Tibial nerve (tissue), 4 donors: ENCODE measurements at regions not wholly inside any gene's neighbourhood (a gene's known extent, or its start where the extent isn't known, plus 50 kb on each side); places are given as distances from the start of the nearest gene placed in this dataset.

Experiments used
- DNase-seq, 2 donors: peaks; one replicate each; pipeline ENCODE4 v3.0.0-alpha.2; 2019; ENCODE audit warnings: low spot score in 2 of 2
- H3K27ac ChIP-seq, 4 donors: fragments of 200-600 bp; sonication (generic) in 3 of 4; one replicate each; pipeline ENCODE4 v1.5.1; 2017 to 2019; ENCODE audit warnings: mild to moderate bottlenecking in 1 of 4
- H3K27me3 ChIP-seq, 2 donors: fragments of 200-600 bp; sonication (generic) in 1 of 2; one replicate each; pipeline versions ENCODE4 v1.5.1 to v1.6.0; 2017 to 2019
- H3K36me3 ChIP-seq, 3 donors: fragments of 200-600 bp; sonication (generic); one replicate each; pipeline ENCODE4 v1.5.1; 2018 to 2019
- H3K4me1 ChIP-seq, 4 donors: fragments of 200-600 bp; sonication (generic) in 3 of 4; one replicate each; pipeline ENCODE4 v1.5.1; 2017 to 2019
- H3K4me3 ChIP-seq, 4 donors: fragments of 200-600 bp; sonication (generic) in 3 of 4; one replicate each; pipeline ENCODE4 v1.5.1; 2017 to 2019; ENCODE audit warnings: mild to moderate bottlenecking in 1 of 4, moderate library complexity in 1 of 4
- H3K9me3 ChIP-seq, 4 donors: fragments of 200-600 bp; sonication (generic) in 3 of 4; one replicate each; pipeline ENCODE4 v1.5.1; 2017 to 2019
- EP300 ChIP-seq, 2 donors: sonication (generic); formaldehyde crosslinking; IDR thresholded peaks; one replicate each; pipeline ENCODE4 v1.6.1; 2017; ENCODE audit warnings: antibody characterized with exemption in 2 of 2, mild to moderate bottlenecking in 1 of 2
- POLR2A ChIP-seq, 2 donors: fragments of 450-650 bp; IDR thresholded peaks; one replicate each; pipeline ENCODE4 v1.6.1; 2017; ENCODE audit warnings: antibody characterized with exemption in 2 of 2, mild to moderate bottlenecking in 2 of 2, moderate library complexity in 2 of 2
- WGBS, 2 donors: methylation state at CpG; one replicate each; pipeline ENCODE4 v1.1.5; 2018; 5-methylcytosine and 5-hydroxymethylcytosine counted together
- TF ChIP-seq, protein P1 (sequence below), 5 experiments: fragments of 200-600 bp in 3 of 5; fragments of 450-650 bp in 2 of 5; sonication (generic) in 3 of 5; IDR thresholded peaks; one replicate each; pipeline ENCODE4 v1.5.1; 2016 to 2019; ENCODE audit warnings: antibody characterized with exemption in 5 of 5, mild to moderate bottlenecking in 3 of 5, moderate library complexity in 2 of 5

DNA sequence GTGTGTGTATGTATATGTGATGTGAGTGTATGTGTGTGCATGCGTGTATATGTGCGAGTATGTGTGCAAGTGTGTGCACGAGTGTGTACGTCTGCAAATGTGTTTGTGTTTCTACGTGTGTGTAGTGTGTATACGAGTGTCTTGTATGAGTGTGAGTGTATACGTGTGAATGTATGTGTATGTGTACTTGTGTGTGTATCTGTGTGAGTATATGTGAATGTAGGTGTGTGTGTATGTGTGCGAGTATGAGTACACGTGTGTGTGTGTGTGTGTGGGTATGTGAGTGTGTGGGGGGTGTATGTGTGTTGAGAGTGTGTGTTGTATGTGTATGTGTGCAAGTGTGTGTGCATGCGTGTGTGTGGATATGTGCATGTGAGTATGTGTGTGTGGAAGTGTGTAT, 602.0 kb upstream of the CDH4 start:
- TF ChIP-seq, protein P1, sequence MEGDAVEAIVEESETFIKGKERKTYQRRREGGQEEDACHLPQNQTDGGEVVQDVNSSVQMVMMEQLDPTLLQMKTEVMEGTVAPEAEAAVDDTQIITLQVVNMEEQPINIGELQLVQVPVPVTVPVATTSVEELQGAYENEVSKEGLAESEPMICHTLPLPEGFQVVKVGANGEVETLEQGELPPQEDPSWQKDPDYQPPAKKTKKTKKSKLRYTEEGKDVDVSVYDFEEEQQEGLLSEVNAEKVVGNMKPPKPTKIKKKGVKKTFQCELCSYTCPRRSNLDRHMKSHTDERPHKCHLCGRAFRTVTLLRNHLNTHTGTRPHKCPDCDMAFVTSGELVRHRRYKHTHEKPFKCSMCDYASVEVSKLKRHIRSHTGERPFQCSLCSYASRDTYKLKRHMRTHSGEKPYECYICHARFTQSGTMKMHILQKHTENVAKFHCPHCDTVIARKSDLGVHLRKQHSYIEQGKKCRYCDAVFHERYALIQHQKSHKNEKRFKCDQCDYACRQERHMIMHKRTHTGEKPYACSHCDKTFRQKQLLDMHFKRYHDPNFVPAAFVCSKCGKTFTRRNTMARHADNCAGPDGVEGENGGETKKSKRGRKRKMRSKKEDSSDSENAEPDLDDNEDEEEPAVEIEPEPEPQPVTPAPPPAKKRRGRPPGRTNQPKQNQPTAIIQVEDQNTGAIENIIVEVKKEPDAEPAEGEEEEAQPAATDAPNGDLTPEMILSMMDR (IDR thresholded peaks at IDR 0.05) = no peak
- TF ChIP-seq POLR2A (IDR thresholded peaks at IDR 0.05) (no peak), EP300 (IDR thresholded peaks at IDR 0.05) (no peak)
- WGBS, 2 donors = 94 to 95% methylated on average over 10 of the region's 10 CpGs
- H3K27ac ChIP-seq = no peak overlapping the region
- H3K27me3 ChIP-seq = no peaks in the 10 kb centered on the region
- H3K4me3 ChIP-seq = no peak overlapping the region
- no peaks in the 10 kb centered on the region for H3K36me3 ChIP-seq
- peaks cover 0 to 17% (median 0%) of the 10 kb centered on the region in 4 donors for H3K9me3 ChIP-seq
- no peak for DNase-seq
- H3K4me1 ChIP-seq = peaks cover 0 to 12% (median 0%) of the 10 kb centered on the region in 4 donors

DNA sequence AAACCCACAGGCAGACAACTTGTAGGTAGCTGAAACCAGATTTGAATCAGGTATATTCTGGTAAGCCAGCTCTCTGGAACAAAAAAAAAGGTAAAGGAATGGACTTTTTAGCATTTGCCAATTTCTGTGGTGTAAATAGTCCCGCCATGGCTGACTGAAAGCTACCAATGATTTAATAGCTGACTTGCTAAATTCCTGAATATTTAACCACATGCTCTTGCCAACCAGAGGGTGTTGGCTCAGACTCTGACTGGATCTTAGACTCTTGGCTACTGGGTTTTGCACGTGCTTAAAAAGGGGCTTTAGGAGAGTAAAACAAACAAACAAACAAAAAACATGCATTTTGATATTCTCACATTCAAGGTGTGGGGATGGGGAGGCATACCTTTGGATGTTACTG, 600.0 kb upstream of the CDH4 start:
- 61 to 66% methylated on average over 2 of the region's 2 CpGs for WGBS, 2 donors
- Histone ChIP-seq H3K27me3 (no peaks in the 10 kb centered on the region), H3K4me1 (peaks cover 0 to 12% (median 0%) of the 10 kb centered on the region in 4 donors), H3K27ac (no peak overlapping the region), H3K36me3 (no peaks in the 10 kb centered on the region), H3K4me3 (no peak overlapping the region), H3K9me3 (peaks cover 0 to 13% (median 0%) of the 10 kb centered on the region in 4 donors)
- no peak for DNase-seq
- TF ChIP-seq, protein P1 (IDR thresholded peaks at IDR 0.05) = no peak
- no peak for TF ChIP-seq POLR2A (IDR thresholded peaks at IDR 0.05)
- no peak for TF ChIP-seq EP300 (IDR thresholded peaks at IDR 0.05)

DNA sequence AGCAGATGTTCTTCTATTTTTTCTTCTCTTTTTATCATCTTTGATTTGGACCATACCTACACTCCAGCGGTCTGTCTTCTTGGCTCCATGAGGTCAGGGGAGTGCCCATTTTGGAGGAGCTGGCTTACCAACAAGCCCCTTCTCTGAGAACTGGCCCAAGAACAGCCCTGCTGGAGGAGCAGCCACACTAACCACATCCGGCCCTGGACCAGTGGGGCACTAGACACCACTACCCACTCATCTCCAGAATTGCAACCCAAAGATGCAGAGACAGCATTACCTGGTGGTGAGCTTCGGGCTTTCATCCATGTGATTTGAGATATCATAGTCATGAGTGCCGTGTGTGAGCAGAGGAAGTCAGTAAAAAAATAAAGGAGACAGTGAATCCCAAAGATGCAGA, 599.4 kb upstream of the CDH4 start:
- H3K27me3 ChIP-seq = no peaks in the 10 kb centered on the region
- 82 to 86% methylated on average over 4 of the region's 4 CpGs for WGBS, 2 donors
- no peaks in the 10 kb centered on the region for H3K36me3 ChIP-seq
- H3K4me1 ChIP-seq = peaks cover 0 to 12% (median 0%) of the 10 kb centered on the region in 4 donors
- TF ChIP-seq EP300 (IDR thresholded peaks at IDR 0.05) (no peak), POLR2A (IDR thresholded peaks at IDR 0.05) (no peak)
- TF ChIP-seq, protein P1 (IDR thresholded peaks at IDR 0.05) = no peak
- no peak overlapping the region for H3K27ac ChIP-seq
- H3K4me3 ChIP-seq = no peak overlapping the region
- DNase-seq = no peak
- peaks cover 0 to 9% (median 0%) of the 10 kb centered on the region in 4 donors for H3K9me3 ChIP-seq

DNA sequence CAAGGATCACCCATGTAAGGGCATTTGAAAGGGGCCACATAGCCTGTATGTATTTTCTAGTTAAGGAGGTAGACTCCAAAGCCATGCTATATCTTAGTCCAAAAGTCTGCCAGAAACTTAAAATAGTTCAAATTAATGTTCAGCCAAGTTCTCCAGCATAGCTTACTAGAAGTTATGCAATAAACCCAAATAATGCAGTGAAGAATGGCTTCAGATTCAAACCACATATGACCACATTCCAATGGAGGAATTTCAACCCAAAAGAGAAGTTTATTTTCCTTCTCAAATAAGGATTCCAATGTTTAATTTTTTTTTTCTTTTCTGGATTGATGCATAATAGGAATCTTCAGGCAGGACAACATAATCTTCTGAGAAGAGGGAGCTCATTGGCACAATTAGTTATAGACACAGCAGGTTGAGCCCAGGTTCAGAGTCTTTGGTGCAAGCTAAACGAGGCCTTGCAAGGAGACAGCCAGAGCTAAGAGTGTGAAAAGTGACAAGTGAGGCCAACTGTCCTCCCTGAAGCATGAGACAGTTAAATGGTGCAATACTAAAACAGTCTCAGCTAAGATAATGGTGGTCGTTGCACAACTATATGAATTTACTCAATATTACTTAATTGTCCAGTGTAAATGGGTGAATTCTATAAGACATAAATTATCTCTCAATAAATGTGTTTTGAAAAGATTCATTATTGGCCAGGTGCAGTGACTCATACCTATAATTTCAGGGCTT, 598.8 kb upstream of the CDH4 start:
- H3K27ac ChIP-seq = no peak overlapping the region
- H3K9me3 ChIP-seq = peaks cover 0 to 9% (median 0%) of the 10 kb centered on the region in 4 donors
- TF ChIP-seq POLR2A (IDR thresholded peaks at IDR 0.05) (no peak), EP300 (IDR thresholded peaks at IDR 0.05) (no peak)
- TF ChIP-seq, protein P1 (IDR thresholded peaks at IDR 0.05) = no peak
- no peaks in the 10 kb centered on the region for H3K27me3 ChIP-seq
- no peaks in the 10 kb centered on the region for H3K36me3 ChIP-seq
- peaks cover 0 to 12% (median 0%) of the 10 kb centered on the region in 4 donors for H3K4me1 ChIP-seq
- 38 to 48% methylated on average over 2 of the region's 2 CpGs for WGBS, 2 donors
- H3K4me3 ChIP-seq = no peak overlapping the region
- no peak for DNase-seq

DNA sequence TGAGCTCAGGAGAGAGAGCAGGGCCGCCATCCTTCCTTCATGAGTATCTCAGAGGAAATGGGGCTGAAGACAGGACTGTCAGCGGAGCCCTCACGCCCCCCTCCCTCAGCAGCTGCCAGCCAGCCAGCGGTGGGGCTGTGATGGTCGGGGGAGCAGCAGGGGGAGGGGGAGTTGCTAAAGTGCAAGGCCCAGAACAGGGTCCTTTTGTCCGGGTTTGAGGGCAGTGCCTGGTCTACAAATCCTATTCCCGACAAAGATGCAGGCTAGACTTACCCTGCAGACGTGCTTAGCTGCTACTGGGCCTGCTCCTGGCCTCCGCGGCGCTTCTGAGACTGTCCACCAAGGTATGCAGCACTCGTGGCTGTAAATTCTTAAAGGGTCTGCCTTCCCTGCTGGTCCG, 593.4 kb upstream of the CDH4 start:
- TF ChIP-seq, protein P1 (IDR thresholded peaks at IDR 0.05) = no peak
- TF ChIP-seq EP300 (IDR thresholded peaks at IDR 0.05) (no peak), POLR2A (IDR thresholded peaks at IDR 0.05) (no peak)
- H3K4me3 ChIP-seq = no peak overlapping the region
- peaks cover 0 to 9% (median 0%) of the 10 kb centered on the region in 4 donors for H3K9me3 ChIP-seq
- H3K36me3 ChIP-seq = no peaks in the 10 kb centered on the region
- DNase-seq = no peak
- no peaks in the 10 kb centered on the region for H3K4me1 ChIP-seq
- H3K27me3 ChIP-seq = no peaks in the 10 kb centered on the region
- no peak overlapping the region for H3K27ac ChIP-seq
- WGBS, 2 donors = 44 to 54% methylated on average over 12 to 13 of the region's 13 CpGs
